Peyer's patch (tissue), 4 donors: ENCODE measurements at regions not wholly inside any gene's neighbourhood (a gene's known extent, or its start where the extent isn't known, plus 50 kb on each side); places are given as distances from the start of the nearest gene placed in this dataset.

Experiments used
- POLR2A ChIP-seq, 2 donors: fragments of 450-650 bp; IDR thresholded peaks; one replicate each; pipeline ENCODE4 v1.5.1; 2017; ENCODE audit warnings: antibody characterized with exemption in 2 of 2, mild to moderate bottlenecking in 2 of 2, moderate library complexity in 2 of 2
- TF ChIP-seq, protein P1 (sequence below), 6 experiments: fragments of 450-650 bp in 4 of 6; fragments of 200-600 bp in 2 of 6; sonication (generic) in 1 of 6; IDR thresholded peaks; one replicate each; pipeline ENCODE4 v1.5.1; 2017 to 2019; ENCODE audit warnings: antibody characterized with exemption in 6 of 6, mild to moderate bottlenecking in 3 of 6, moderate library complexity in 1 of 6

DNA sequence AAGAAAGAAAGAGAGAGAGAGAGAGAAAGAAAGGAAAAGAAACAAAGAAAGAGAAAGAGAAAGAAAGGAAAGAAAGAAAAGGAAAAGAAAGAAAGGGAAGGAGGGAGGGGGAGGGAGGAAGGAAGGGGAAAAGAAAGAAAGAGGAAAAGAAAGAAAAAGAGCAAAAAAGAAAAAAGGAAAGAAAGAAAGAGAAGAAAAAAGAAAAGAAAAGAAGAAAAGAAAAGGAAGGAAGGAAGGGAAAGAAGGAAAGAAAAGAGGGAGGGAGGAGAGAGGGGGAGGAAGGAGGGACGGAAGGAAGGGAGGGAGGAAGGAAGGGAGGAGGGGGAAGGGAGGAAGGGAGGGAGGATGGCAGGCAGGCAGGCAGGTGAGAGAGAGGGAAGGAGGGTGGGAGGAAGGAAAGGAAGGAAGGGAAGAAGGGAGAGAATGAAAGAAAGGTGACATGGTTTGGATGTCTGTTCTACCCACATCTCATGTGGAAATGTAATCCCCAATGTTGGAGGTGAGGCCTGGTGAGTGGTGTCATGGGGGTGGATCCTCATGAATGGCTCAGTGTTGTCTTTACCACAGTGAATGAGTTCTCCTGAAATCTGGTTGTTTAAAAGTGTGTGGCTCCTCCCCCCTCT lies 83.0 kb upstream of the DCLK2 start:
- TF ChIP-seq, protein P1, sequence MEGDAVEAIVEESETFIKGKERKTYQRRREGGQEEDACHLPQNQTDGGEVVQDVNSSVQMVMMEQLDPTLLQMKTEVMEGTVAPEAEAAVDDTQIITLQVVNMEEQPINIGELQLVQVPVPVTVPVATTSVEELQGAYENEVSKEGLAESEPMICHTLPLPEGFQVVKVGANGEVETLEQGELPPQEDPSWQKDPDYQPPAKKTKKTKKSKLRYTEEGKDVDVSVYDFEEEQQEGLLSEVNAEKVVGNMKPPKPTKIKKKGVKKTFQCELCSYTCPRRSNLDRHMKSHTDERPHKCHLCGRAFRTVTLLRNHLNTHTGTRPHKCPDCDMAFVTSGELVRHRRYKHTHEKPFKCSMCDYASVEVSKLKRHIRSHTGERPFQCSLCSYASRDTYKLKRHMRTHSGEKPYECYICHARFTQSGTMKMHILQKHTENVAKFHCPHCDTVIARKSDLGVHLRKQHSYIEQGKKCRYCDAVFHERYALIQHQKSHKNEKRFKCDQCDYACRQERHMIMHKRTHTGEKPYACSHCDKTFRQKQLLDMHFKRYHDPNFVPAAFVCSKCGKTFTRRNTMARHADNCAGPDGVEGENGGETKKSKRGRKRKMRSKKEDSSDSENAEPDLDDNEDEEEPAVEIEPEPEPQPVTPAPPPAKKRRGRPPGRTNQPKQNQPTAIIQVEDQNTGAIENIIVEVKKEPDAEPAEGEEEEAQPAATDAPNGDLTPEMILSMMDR (IDR thresholded peaks at IDR 0.05), result no peak
- TF ChIP-seq POLR2A (IDR thresholded peaks at IDR 0.05), result no peak
